AG09319 (cell line): ENCODE measurements at regions not wholly inside any gene's neighbourhood (a gene's known extent, or its start where the extent isn't known, plus 50 kb on each side); places are given as distances from the start of the nearest gene placed in this dataset.

ENCODE experiments used
- DNase-seq: peaks from one replicate; pipeline ENCODE4 v3.0.0-alpha.2; 2010; ENCODE audit warnings: low read depth; ENCODE audit errors: extremely low read depth
- TF ChIP-seq, protein P1 (sequence below): IDR thresholded peaks from 2 replicates; pipeline ENCODE4 v1.5.1; 2011; ENCODE audit warnings: low read depth, mild to moderate bottlenecking, inconsistent platforms, low read length, moderate library complexity

DNA sequence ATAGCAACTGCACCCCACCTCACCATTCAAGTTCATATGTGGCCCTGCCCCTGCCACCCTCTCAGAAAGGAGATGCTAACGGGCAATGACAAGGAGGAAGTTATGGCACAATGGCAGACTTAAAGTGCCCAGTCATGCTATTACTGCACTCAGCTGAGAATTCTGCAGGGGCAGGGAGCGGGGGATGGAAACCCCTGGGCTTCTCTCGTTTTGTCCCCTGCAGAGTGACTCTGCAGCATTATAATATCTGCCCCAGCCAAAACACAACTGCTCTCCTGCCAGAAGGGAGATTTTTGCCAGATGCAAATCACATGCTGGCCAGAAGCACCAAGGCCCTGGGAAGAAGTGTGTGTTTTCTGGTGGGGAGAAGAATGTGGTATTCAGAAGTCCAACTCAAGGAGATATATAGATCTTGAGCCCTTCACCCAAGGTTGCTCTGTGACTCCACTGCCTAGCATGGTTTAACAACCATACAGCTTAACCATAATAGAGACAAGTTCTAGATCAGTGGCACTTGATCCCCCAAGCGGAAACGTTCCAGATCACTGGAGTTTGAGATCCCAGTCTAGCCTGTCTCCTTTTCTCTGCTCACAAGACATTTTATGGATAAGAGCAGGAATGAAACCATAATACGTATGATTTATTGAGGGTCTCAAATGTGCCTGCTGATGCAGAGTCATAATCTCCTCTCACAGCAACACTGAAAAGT, 207.0 kb upstream of the MAP3K1 start:
- DNase-seq, result no peak
- TF ChIP-seq, protein P1, sequence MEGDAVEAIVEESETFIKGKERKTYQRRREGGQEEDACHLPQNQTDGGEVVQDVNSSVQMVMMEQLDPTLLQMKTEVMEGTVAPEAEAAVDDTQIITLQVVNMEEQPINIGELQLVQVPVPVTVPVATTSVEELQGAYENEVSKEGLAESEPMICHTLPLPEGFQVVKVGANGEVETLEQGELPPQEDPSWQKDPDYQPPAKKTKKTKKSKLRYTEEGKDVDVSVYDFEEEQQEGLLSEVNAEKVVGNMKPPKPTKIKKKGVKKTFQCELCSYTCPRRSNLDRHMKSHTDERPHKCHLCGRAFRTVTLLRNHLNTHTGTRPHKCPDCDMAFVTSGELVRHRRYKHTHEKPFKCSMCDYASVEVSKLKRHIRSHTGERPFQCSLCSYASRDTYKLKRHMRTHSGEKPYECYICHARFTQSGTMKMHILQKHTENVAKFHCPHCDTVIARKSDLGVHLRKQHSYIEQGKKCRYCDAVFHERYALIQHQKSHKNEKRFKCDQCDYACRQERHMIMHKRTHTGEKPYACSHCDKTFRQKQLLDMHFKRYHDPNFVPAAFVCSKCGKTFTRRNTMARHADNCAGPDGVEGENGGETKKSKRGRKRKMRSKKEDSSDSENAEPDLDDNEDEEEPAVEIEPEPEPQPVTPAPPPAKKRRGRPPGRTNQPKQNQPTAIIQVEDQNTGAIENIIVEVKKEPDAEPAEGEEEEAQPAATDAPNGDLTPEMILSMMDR, result no peak

DNA sequence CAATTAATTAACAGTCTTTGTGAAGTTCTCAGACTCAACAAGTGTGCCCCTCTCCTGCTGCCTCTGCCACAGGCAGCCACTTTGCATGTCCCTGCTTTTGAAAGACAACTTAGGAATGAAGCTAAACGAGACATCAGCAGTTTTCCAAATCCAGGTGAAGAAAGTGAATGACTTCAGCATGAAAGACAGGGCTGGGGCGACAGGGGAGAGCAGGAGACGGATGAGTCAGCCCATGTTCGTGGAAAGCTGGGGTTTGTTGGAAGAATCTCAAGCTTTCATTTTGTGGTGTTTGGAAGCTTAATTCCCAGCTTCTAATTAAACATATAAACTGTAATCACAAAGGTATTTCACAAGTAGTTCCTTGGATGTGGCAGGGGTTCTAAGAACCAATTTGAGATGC, 207.8 kb upstream of the MAP3K1 start:
- TF ChIP-seq, protein P1, result no peak
- DNase-seq, result no peak

DNA sequence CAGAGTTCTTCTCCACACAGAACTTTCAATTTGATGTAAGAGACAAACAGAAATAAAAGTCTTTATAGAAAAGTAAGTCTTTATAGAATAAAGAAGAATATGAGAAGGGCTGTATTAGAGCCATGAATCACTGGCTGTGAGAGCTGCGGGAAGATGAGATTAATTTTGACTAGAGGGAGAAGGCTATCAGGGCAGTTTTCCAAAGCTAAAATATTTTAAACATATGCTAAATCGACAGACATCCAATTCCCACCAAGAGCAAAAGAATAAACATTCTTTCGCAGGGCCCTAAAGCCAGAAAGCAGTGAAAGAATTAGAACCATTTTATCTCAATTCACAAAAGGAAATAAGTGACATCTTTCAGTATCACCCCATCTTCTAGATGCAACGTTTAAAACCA, 208.3 kb upstream of the MAP3K1 start:
- no peak for DNase-seq
- TF ChIP-seq, protein P1, result no peak

DNA sequence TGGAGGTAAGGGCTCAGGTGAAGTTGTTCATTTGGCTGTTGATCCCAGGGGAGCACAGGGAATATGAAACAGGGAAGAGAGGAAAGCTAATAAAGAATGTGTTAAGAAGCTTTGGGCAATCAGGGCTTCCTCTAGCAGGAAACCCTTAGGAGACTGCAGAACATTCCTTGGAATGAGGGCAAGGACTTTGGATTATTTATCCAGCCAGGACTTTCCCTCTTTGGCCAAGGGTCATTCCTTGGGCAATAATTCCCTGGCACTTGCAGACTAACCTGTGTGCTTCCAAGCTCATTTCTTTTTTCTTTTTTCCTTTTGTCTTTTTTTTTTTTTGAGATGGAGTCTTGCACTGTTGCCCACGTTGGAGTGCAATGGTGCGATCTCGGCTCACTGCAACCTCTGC, 209.2 kb upstream of the MAP3K1 start:
- TF ChIP-seq, protein P1, result no peak

DNA sequence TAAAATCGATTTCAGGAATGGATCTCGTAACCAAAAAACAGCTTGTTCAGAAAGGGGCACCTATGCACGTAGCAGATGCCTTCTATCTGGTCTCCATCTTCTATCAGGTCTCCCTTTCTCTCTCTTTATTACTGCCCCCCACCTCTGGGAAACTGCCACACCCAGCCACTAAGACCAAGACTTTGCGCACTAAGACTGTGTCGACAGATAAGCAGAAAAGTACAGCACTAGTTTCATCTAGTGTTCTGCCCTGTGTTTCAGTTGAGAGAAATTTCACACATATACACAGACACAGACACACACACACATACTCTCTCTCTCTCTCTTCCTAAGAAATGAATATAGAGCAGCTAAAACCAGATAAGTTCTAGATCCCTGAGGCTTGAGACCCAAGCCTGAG, 210.1 kb upstream of the MAP3K1 start:
- TF ChIP-seq, protein P1, result no peak
- DNase-seq, result no peak

More for the DNA sequence above, 209.2 kb upstream of the MAP3K1 start:
- no peak for DNase-seq

DNA sequence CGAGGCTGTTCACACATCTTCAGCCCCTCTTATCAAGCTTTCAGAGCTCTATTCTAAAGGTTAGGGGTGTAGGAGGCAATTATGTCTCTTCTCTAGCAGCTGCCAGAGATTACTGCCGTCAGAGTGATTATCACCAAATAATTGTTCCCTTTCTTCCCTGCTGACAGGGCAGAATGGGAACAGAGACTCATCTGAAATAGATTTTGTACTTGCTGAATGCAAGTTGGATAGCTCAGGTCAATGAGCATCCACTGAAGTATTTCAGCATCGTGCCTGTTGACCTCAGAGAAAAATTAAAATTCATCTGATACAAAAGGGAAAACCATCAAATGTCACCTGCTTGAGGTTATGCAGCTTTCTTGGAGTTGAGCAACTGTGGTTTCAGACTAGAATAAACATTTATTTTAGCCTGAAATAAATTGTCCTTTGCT, 213.7 kb upstream of the MAP3K1 start:
- TF ChIP-seq, protein P1, result no peak
- DNase-seq, result no peak

DNA sequence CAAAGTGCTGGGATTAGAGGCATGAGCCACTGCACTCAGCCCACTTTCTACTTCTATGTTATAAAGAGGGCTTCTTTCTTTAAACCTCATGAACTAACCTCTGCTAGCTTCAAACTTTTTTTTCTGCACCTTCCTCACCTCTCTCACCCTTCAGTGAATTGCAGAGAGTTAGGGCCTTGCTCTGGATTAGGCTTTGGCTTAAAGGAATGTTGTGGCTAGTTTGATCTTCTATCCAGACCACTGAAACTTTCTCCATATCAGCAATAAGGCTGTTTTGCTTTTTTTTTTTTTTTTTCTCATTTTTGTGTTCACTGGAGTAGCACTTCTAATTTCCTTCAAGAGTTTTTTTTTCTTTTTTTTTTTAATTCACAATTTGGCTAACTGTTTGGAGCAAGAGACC, 216.4 kb upstream of the MAP3K1 start:
- DNase-seq, result no peak
- TF ChIP-seq, protein P1, result no peak
